ENCODE measurements at regions not wholly inside any gene's neighbourhood (a gene's known extent, or its start where the extent isn't known, plus 50 kb on each side); places are given as distances from the start of the nearest gene placed in this dataset.

- Mint-ChIP-seq H3K27me3 (no peaks in the 10 kb centered on the region), H3K9me3 (no peaks in the 10 kb centered on the region), H3K4me1 (peaks cover 43% of the 10 kb centered on the region), H3K4me3 (no peak overlapping the region), H3K27ac (no peak overlapping the region)
- DNase-seq (no peak), ATAC-seq (no peak)
Observed at GRCh38 chr3:43215138-43215537, 71.2 kb upstream of the SNRK start.

GRCh38 chr3:43214616-43215015, 71.7 kb upstream of the SNRK start:
- H3K9me3 Mint-ChIP-seq: no peaks in the 10 kb centered on the region
- peaks cover 43% of the 10 kb centered on the region for H3K4me1 Mint-ChIP-seq
- ATAC-seq: no peak
- no peak overlapping the region for H3K4me3 Mint-ChIP-seq
- no peak for DNase-seq
- no peak overlapping the region for H3K27ac Mint-ChIP-seq
- no peaks in the 10 kb centered on the region for H3K27me3 Mint-ChIP-seq

DNA sequence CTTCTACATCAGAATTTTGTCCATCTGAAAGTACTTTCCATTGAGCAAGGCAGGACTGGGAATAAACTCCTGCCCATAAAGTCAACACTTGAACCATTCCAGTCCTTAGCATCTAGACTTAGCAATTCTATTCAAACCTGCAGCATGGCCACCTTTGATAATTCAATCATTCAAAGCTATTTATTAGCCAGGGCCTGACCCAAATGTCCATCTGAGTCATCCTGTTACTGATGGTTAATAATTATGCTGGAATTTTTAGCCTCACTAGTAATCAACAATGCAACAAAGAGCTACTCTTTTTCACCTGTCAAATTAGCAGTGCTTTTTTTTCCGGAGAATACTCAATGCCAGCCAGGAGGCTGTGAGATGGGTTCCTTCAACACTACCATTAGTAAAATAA, 72.7 kb upstream of the SNRK start:
- H3K4me1 Mint-ChIP-seq: peaks cover 37% of the 10 kb centered on the region
- DNase-seq: no peak
- H3K9me3 Mint-ChIP-seq: peaks cover 0 to 2% of the 10 kb centered on the region in 2 donors
- no peaks in the 10 kb centered on the region for H3K27me3 Mint-ChIP-seq
- no peak overlapping the region for H3K27ac Mint-ChIP-seq
- ATAC-seq: no peak
- no peak overlapping the region for H3K4me3 Mint-ChIP-seq

GRCh38 chr3:43212914-43213611, 73.3 kb upstream of the SNRK start:
- no peak for DNase-seq
- peaks cover 37% of the 10 kb centered on the region for H3K4me1 Mint-ChIP-seq
- H3K4me3 Mint-ChIP-seq: no peak overlapping the region
- H3K9me3 Mint-ChIP-seq: peaks cover 0 to 5% of the 10 kb centered on the region in 2 donors
- ATAC-seq: no peak
- H3K27me3 Mint-ChIP-seq: no peaks in the 10 kb centered on the region
- peak overlapping the region in 1 of 2 donors; percentile 14 for H3K27ac Mint-ChIP-seq

DNA sequence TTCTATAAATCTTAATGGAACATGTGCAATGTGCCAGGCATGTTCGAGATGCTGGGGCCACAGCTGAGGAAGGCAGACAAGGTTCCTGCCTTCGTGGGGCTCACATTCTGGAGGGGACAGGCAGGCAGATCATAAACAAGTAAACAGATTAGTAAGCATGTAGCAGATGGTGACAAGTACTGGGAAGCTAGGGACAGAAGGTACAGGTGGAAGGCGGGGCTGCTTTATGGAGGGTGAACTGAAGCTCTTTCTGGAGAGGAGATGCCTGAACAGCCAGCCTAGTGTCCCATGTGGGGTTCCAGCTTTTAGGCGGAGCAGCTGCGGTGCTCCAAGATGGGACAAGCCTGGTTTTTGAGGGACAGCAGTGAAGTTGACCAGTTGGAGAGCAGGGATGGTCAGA, 74.7 kb upstream of the SNRK start:
- ATAC-seq: no peak
- no peaks in the 10 kb centered on the region for H3K27me3 Mint-ChIP-seq
- H3K4me1 Mint-ChIP-seq: peaks cover 27% of the 10 kb centered on the region
- H3K27ac Mint-ChIP-seq: no peak overlapping the region
- H3K4me3 Mint-ChIP-seq: no peak overlapping the region
- H3K9me3 Mint-ChIP-seq: peaks cover 0 to 5% of the 10 kb centered on the region in 2 donors
- no peak for DNase-seq

- no peak for ATAC-seq
- Mint-ChIP-seq H3K9me3 (peaks cover 0 to 5% of the 10 kb centered on the region in 2 donors), H3K4me1 (peaks cover 16% of the 10 kb centered on the region), H3K4me3 (no peak overlapping the region), H3K27me3 (no peaks in the 10 kb centered on the region), H3K27ac (no peak overlapping the region)
- no peak for DNase-seq
Observed at GRCh38 chr3:43210049-43211027, 76.0 kb upstream of the SNRK start.

- ATAC-seq: no peak
- Mint-ChIP-seq H3K9me3 (peaks cover 0 to 5% of the 10 kb centered on the region in 2 donors), H3K4me3 (no peak overlapping the region), H3K4me1 (peaks cover 8% of the 10 kb centered on the region), H3K27me3 (no peaks in the 10 kb centered on the region), H3K27ac (no peak overlapping the region)
- DNase-seq: no peak
Observed at GRCh38 chr3:43207628-43208085, 78.7 kb upstream of the SNRK start.

GRCh38 chr3:43206632-43207031, 79.7 kb upstream of the SNRK start:
- ATAC-seq: no peak

GRCh38 chr3:43206105-43206504, 80.2 kb upstream of the SNRK start:
- peaks cover 8% of the 10 kb centered on the region for H3K4me1 Mint-ChIP-seq
- no peak overlapping the region for H3K27ac Mint-ChIP-seq
- no peaks in the 10 kb centered on the region for H3K27me3 Mint-ChIP-seq
- H3K9me3 Mint-ChIP-seq: peaks cover 0 to 5% of the 10 kb centered on the region in 2 donors
- DNase-seq: no peak
- ATAC-seq: no peak
- no peak overlapping the region for H3K4me3 Mint-ChIP-seq

More at GRCh38 chr3:43206632-43207031, 79.7 kb upstream of the SNRK start:
- H3K27ac Mint-ChIP-seq: no peak overlapping the region
- H3K4me3 Mint-ChIP-seq: no peak overlapping the region
- H3K9me3 Mint-ChIP-seq: peaks cover 0 to 5% of the 10 kb centered on the region in 2 donors
- no peaks in the 10 kb centered on the region for H3K27me3 Mint-ChIP-seq
- peaks cover 8% of the 10 kb centered on the region for H3K4me1 Mint-ChIP-seq
- DNase-seq: no peak

DNA sequence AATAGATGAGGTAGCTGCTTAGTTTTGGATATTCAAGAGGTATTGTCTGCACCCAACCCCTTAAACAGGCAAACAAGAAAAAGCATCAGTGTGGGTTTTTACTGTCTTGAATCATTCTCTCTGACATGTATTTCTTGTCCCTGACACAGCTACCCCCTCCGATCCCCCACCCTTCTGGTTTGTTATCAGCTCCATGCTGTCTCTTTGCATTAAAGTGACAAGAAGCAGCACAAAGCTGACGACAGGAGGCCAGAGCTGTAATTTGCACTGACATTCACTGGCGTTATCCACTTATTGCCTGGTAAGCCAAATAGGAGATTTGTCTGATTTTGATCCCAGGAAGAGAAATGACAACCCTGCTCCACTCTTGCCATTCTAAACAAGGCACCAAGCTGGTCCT, 83.3 kb upstream of the SNRK start:
- Mint-ChIP-seq H3K27ac (no peak overlapping the region), H3K4me1 (peaks cover 27% of the 10 kb centered on the region), H3K4me3 (no peak overlapping the region), H3K9me3 (no peaks in the 10 kb centered on the region), H3K27me3 (no peaks in the 10 kb centered on the region)
- DNase-seq: no peak
- no peak for ATAC-seq

GRCh38 chr3:43201581-43201980, 84.8 kb upstream of the SNRK start:
- Mint-ChIP-seq H3K4me1 (peaks cover 33% of the 10 kb centered on the region), H3K27ac (no peak overlapping the region), H3K4me3 (no peak overlapping the region), H3K27me3 (no peaks in the 10 kb centered on the region), H3K9me3 (no peaks in the 10 kb centered on the region)
- ATAC-seq: no peak
- no peak for DNase-seq

GRCh38 chr3:43199645-43200306, 86.6 kb upstream of the SNRK start:
- Mint-ChIP-seq H3K4me1 (peaks cover 51% of the 10 kb centered on the region), H3K4me3 (no peak overlapping the region), H3K27ac (no peak overlapping the region), H3K27me3 (no peaks in the 10 kb centered on the region), H3K9me3 (no peaks in the 10 kb centered on the region)
- ATAC-seq (no peak), DNase-seq (no peak)

GRCh38 chr3:43198791-43199644, 87.3 kb upstream of the SNRK start:
- H3K27ac Mint-ChIP-seq: peak overlapping the region in 1 of 2 donors; percentile 4
- H3K9me3 Mint-ChIP-seq: no peaks in the 10 kb centered on the region
- peaks cover 58% of the 10 kb centered on the region for H3K4me1 Mint-ChIP-seq
- no peak for ATAC-seq
- no peaks in the 10 kb centered on the region for H3K27me3 Mint-ChIP-seq
- H3K4me3 Mint-ChIP-seq: no peak overlapping the region
- DNase-seq: no peak

DNA sequence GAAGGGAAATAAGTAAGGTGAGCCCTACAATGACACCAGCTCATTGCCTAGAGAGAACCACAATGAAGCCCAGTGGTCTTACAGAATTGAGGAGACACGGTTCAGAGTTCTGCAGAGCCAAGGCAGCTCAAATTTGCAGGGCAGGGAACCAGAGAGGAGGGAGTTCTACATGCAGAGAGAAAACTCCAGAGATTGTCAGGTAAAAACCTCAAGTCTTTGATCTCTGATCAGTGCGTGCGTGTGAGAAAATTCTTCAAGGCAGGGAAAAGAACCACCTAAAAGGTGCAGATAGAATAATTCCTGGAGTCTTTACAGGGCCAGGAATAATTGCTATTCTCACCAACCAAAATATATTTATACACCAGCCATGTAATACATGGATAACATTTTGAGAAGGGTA, 88.0 kb upstream of the SNRK start:
- Mint-ChIP-seq H3K4me1 (peaks cover 65% of the 10 kb centered on the region), H3K27me3 (no peaks in the 10 kb centered on the region), H3K9me3 (no peaks in the 10 kb centered on the region), H3K27ac (no peak overlapping the region), H3K4me3 (peak overlapping the region; percentile 22 to 38)
- DNase-seq (no peak), ATAC-seq (no peak)

GRCh38 chr3:43197181-43197580, 89.2 kb upstream of the SNRK start:
- H3K27ac Mint-ChIP-seq: no peak overlapping the region
- H3K9me3 Mint-ChIP-seq: no peaks in the 10 kb centered on the region
- ATAC-seq (no peak), DNase-seq (no peak)
- no peaks in the 10 kb centered on the region for H3K27me3 Mint-ChIP-seq
- peaks cover 77% of the 10 kb centered on the region for H3K4me1 Mint-ChIP-seq
- H3K4me3 Mint-ChIP-seq: no peak overlapping the region

Data from stimulated activated naive CD8-positive, alpha-beta T cell treated with anti-CD3 and anti-CD28 coated beads, Interleukin-15, amount 100 ng/mL, for 72 hours (primary cell).